GM23338 (cell line): ENCODE measurements at regions not wholly inside any gene's neighbourhood (a gene's known extent, or its start where the extent isn't known, plus 50 kb on each side); places are given as distances from the start of the nearest gene placed in this dataset.

Experiments used
- ATAC-seq: fragments of 200-7000 bp; cut with Tn5 transposase; 3 replicates; pipeline ENCODE4 v1.9.1; 2020
- DNase-seq: peaks from one replicate; pipeline ENCODE4 v3.0.0-alpha.2; 2015; ENCODE audit warnings: low spot score
- H2AFZ ChIP-seq: fragments of 200-600 bp; sonication (generic); 2 replicates; pipeline ENCODE4 v1.8.0; 2016; ENCODE audit warnings: antibody characterized with exemption, mild to moderate bottlenecking, moderate library complexity
- H3F3A ChIP-seq: fragments of 200-600 bp; sonication (generic); replicated peaks from 2 replicates; pipeline ENCODE4 v1.8.0; 2017; ENCODE audit warnings: antibody characterized with exemption, mixed run types, low read depth
- H3K27ac ChIP-seq: fragments of 200-600 bp; sonication (generic); 2 replicates; pipeline ENCODE4 v1.6.1; 2016; ENCODE audit warnings: low read depth
- H3K27me3 ChIP-seq: fragments of 200-600 bp; sonication (generic); 2 replicates; pipeline ENCODE4 v1.8.0; 2016; ENCODE audit warnings: mild to moderate bottlenecking, mixed run types, moderate library complexity; ENCODE audit not compliant: insufficient read depth
- H3K36me3 ChIP-seq: fragments of 200-600 bp; sonication (generic); 2 replicates; pipeline ENCODE4 v1.8.0; 2016; ENCODE audit warnings: mild to moderate bottlenecking; ENCODE audit not compliant: insufficient read depth
- H3K4me1 ChIP-seq: fragments of 200-600 bp; sonication (generic); 2 replicates; pipeline ENCODE4 v1.8.0; 2016; ENCODE audit warnings: mild to moderate bottlenecking, moderate library complexity; ENCODE audit not compliant: insufficient read depth
- H3K4me2 ChIP-seq: fragments of 200-600 bp; sonication (generic); 2 replicates; pipeline ENCODE4 v1.7.1; 2017; ENCODE audit warnings: mixed run types
- H3K4me3 ChIP-seq: fragments of 200-600 bp; sonication (generic); 2 replicates; pipeline ENCODE4 v1.6.1; 2016; ENCODE audit warnings: mixed run types
- H3K79me2 ChIP-seq: fragments of 200-600 bp; sonication (generic); replicated peaks from 2 replicates; pipeline ENCODE4 v1.8.0; 2017; ENCODE audit warnings: mild to moderate bottlenecking; ENCODE audit not compliant: insufficient read depth
- H3K9me2 ChIP-seq: fragments of 200-600 bp; sonication (generic); 2 replicates; pipeline ENCODE4 v1.8.0; 2017; ENCODE audit not compliant: insufficient read depth
- H4K20me1 ChIP-seq: fragments of 200-600 bp; sonication (generic); replicated peaks from 2 replicates; pipeline ENCODE4 v1.8.0; 2017; ENCODE audit warnings: mild to moderate bottlenecking; ENCODE audit not compliant: insufficient read depth
- H3K27ac Mint-ChIP-seq: 2 replicates; pipeline ENCODE4 v1.8.0; 2020; ENCODE audit warnings: inconsistent platforms, mild to moderate bottlenecking, moderate library complexity, mixed read lengths
- H3K27me3 Mint-ChIP-seq: 3 replicates; pipeline ENCODE4 v1.8.0; 2022; ENCODE audit warnings: low read depth, mild to moderate bottlenecking, moderate library complexity, mixed read lengths, inconsistent platforms; ENCODE audit not compliant: insufficient read depth, poor library complexity
- H3K36me3 Mint-ChIP-seq: 3 replicates; pipeline ENCODE4 v1.8.0; 2021; ENCODE audit warnings: low read depth, mild to moderate bottlenecking, inconsistent platforms, moderate library complexity, mixed read lengths
- H3K4me1 Mint-ChIP-seq: 3 replicates; pipeline ENCODE4 v1.8.0; 2020; ENCODE audit warnings: mild to moderate bottlenecking, inconsistent platforms, mixed read lengths
- H3K4me3 Mint-ChIP-seq: 3 replicates; pipeline ENCODE4 v1.8.0; 2021; ENCODE audit warnings: moderate library complexity, mild to moderate bottlenecking, inconsistent platforms, mixed read lengths
- H3K9me3 Mint-ChIP-seq: 3 replicates; pipeline ENCODE4 v1.8.0; 2020; ENCODE audit warnings: moderate library complexity, mild to moderate bottlenecking, inconsistent platforms, mixed read lengths
- CTCF ChIP-seq, 2 experiments: fragments of 200-600 bp in 1 of 2; sonication (generic) in 1 of 2; conservative IDR thresholded peaks; 2 replicates each; pipeline versions ENCODE4 v1.5.1 to v1.6.1; 2016 to 2017; ENCODE audit warnings: antibody characterized with exemption in 2 of 2, low read depth in 2 of 2, mild to moderate bottlenecking in 2 of 2, moderate library complexity in 1 of 2
- EZH2phosphoT487 ChIP-seq: fragments of 200-600 bp; sonication (generic); IDR thresholded peaks from one replicate; pipeline ENCODE4 v1.8.1; 2018; ENCODE audit warnings: antibody characterized with exemption; ENCODE audit not compliant: unreplicated experiment
- STAT1 ChIP-seq: IDR thresholded peaks from one replicate; pipeline ENCODE4 v1.6.1; 2016; ENCODE audit warnings: antibody characterized with exemption; ENCODE audit not compliant: unreplicated experiment
- ZNF331 ChIP-seq: fragments of 250-450 bp; sonication (Bioruptor Pico); IDR thresholded peaks from 2 replicates; pipeline ENCODE4 v1.5.0; 2020; ENCODE audit warnings: low read depth, mild to moderate bottlenecking, moderate library complexity
- ZNF462 ChIP-seq: fragments of 250-450 bp; sonication (Bioruptor Pico); IDR thresholded peaks from 2 replicates; pipeline ENCODE4 v1.5.0; 2020; ENCODE audit warnings: mild to moderate bottlenecking, moderate library complexity

- H3K4me3 ChIP-seq = no peak overlapping the region
- no peak overlapping the region for H3K4me2 ChIP-seq
- no peaks in the 10 kb centered on the region for H3K36me3 ChIP-seq
- Mint-ChIP-seq H3K4me3 (no peak overlapping the region), H3K36me3 (peaks cover 47% of the 10 kb centered on the region), H3K27me3 (peaks cover 8% of the 10 kb centered on the region), H3K9me3 (peaks cover 86% of the 10 kb centered on the region), H3K27ac (no peak overlapping the region), H3K4me1 (no peaks in the 10 kb centered on the region)
- no peaks in the 10 kb centered on the region for H3K79me2 ChIP-seq
- no peaks in the 10 kb centered on the region for H3K27me3 ChIP-seq
- no peaks in the 10 kb centered on the region for H3K4me1 ChIP-seq
- TF ChIP-seq STAT1 (no peak), EZH2phosphoT487 (no peak), ZNF462 (no peak)
- H3F3A ChIP-seq = no peaks in the 10 kb centered on the region
- H2AFZ ChIP-seq = no peak overlapping the region
- H4K20me1 ChIP-seq = no peaks in the 10 kb centered on the region
- DNase-seq (no peak), ATAC-seq (no peak)
- no peak overlapping the region for H3K27ac ChIP-seq
- H3K9me2 ChIP-seq = no peaks in the 10 kb centered on the region
Observed at GRCh38 chr18:78659057-78659456, 320.6 kb upstream of the SALL3 start.

GRCh38 chr18:78659748-78660147, 319.9 kb upstream of the SALL3 start:
- H3K79me2 ChIP-seq = no peaks in the 10 kb centered on the region
- H4K20me1 ChIP-seq = no peaks in the 10 kb centered on the region
- peak; percentile 46 to 79 for TF ChIP-seq CTCF (conservative IDR thresholded peaks at IDR 0.05; ENCODE audit: low read depth in 2 of 2)
- TF ChIP-seq ZNF331 (CRISPR knock-in tag) = no peak
- Mint-ChIP-seq H3K36me3 (peaks cover 47% of the 10 kb centered on the region), H3K27me3 (peaks cover 8% of the 10 kb centered on the region), H3K27ac (no peak overlapping the region), H3K9me3 (peaks cover 91% of the 10 kb centered on the region), H3K4me1 (no peaks in the 10 kb centered on the region), H3K4me3 (no peak overlapping the region)
- no peaks in the 10 kb centered on the region for H3K36me3 ChIP-seq
- H2AFZ ChIP-seq = no peak overlapping the region
- DNase-seq (peak; percentile 50), ATAC-seq (peak; percentile 79)
- no peaks in the 10 kb centered on the region for H3K9me2 ChIP-seq
- no peak overlapping the region for H3K4me2 ChIP-seq
- no peak overlapping the region for H3K27ac ChIP-seq
- no peaks in the 10 kb centered on the region for H3F3A ChIP-seq
- H3K27me3 ChIP-seq = no peaks in the 10 kb centered on the region
- H3K4me3 ChIP-seq = no peak overlapping the region
- no peaks in the 10 kb centered on the region for H3K4me1 ChIP-seq
